ENCODE measurements at regions not wholly inside any gene's neighbourhood (a gene's known extent, or its start where the extent isn't known, plus 50 kb on each side); places are given as distances from the start of the nearest gene placed in this dataset.
"Not testable (repeated sequence)": the region's sequence is repeated elsewhere in the genome, so short reads cannot be mapped to it uniquely, and the experiment has no call there.

DNA sequence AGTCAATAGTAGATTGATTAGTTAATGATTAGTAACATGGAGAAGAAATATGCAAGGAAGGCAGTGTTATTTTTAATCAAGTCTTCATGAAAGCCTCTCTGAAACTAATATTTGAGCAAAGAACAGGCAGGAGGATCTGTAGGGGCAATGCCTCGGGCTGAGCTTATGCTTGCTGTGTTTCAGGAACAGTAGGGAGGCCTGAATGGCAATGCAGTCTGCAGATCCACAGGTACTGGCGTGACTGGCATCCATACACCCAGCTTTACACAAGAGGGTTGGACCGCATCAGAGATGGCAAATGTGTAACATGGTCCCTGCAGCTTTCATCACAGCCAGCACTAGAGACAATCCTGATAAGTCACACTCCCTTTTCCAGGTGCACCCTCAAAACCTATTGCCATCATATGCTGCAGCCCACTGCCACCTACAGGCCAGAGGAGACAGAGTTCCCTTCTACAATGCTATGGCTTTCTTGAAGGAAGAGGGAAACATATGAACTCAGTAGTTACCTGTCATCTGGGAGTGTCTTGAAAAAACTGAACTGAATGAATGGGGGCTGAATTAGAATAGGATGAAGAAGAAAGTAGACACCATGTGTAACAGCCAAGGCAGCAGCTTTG is 582.4 kb upstream of the RAB6C start:
- no peaks in the 10 kb centered on the region for H3K9me3 ChIP-seq
- TF ChIP-seq, protein P1, sequence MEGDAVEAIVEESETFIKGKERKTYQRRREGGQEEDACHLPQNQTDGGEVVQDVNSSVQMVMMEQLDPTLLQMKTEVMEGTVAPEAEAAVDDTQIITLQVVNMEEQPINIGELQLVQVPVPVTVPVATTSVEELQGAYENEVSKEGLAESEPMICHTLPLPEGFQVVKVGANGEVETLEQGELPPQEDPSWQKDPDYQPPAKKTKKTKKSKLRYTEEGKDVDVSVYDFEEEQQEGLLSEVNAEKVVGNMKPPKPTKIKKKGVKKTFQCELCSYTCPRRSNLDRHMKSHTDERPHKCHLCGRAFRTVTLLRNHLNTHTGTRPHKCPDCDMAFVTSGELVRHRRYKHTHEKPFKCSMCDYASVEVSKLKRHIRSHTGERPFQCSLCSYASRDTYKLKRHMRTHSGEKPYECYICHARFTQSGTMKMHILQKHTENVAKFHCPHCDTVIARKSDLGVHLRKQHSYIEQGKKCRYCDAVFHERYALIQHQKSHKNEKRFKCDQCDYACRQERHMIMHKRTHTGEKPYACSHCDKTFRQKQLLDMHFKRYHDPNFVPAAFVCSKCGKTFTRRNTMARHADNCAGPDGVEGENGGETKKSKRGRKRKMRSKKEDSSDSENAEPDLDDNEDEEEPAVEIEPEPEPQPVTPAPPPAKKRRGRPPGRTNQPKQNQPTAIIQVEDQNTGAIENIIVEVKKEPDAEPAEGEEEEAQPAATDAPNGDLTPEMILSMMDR (IDR thresholded peaks at IDR 0.05), result peak; percentile 51
- ATAC-seq (no peak), DNase-seq (no peak)
- no peak overlapping the region for H3K27ac ChIP-seq
- H3K36me3 ChIP-seq, result no peaks in the 10 kb centered on the region
- H3K4me1 ChIP-seq, result no peaks in the 10 kb centered on the region
- no peaks in the 10 kb centered on the region for H3K27me3 ChIP-seq
- intact Hi-C loops (cut with DNase I), result no loop called here
- no peak overlapping the region for H3K4me3 ChIP-seq

DNA sequence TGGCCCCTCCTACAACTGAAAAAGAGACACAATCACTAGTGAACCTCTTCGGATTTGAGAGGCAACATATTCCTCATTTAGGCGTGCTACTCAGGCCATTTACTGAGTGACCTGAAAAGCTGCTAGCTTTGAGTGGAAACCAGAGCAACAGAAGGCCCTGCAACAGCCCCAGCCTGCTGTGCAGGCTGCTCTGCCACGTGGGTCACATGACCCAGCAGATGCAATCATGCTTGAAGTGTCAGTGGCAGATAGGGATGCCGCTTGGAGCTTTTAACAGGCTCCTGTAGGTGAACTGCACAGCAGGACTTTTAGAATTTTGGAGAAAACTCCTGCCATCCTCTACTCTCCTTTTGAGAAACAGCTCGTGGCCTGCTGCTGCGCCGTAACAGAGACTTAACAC is 578.6 kb upstream of the RAB6C start:
- ATAC-seq (no peak), DNase-seq (no peak)
- no peak overlapping the region for H3K4me3 ChIP-seq
- intact Hi-C loops (cut with DNase I), result no loop called here
- H3K36me3 ChIP-seq, result no peaks in the 10 kb centered on the region
- H3K27me3 ChIP-seq, result no peaks in the 10 kb centered on the region
- TF ChIP-seq, protein P1 (IDR thresholded peaks at IDR 0.05), result no peak
- H3K4me1 ChIP-seq, result no peaks in the 10 kb centered on the region
- H3K9me3 ChIP-seq, result no peaks in the 10 kb centered on the region
- no peak overlapping the region for H3K27ac ChIP-seq

DNA sequence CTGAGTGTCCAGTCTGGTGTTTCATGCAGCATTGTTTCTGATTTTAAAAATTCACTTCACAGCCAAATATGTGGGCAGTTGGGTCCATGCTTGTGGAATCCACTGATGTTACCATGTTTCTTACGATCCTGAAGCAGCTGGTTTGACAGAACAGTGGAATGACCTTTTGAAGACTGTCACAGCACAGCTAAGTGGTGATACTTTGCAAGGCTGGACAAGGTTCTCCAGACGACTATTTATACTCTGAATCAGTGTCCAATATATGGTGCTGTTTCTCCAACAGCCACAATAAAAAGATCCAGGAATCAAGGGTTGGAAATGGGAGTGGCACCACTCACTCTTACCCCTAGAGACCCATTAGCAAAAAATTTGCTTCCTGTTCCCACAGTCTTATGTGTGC is 577.4 kb upstream of the RAB6C start:
- H3K27ac ChIP-seq, result no peak overlapping the region
- TF ChIP-seq, protein P1 (IDR thresholded peaks at IDR 0.05), result no peak
- no peaks in the 10 kb centered on the region for H3K9me3 ChIP-seq
- H3K27me3 ChIP-seq, result no peaks in the 10 kb centered on the region
- no peak overlapping the region for H3K4me3 ChIP-seq
- ATAC-seq (no peak), DNase-seq (no peak)
- H3K4me1 ChIP-seq, result no peaks in the 10 kb centered on the region
- H3K36me3 ChIP-seq, result no peaks in the 10 kb centered on the region
- intact Hi-C loops (cut with DNase I), result no loop called here

DNA sequence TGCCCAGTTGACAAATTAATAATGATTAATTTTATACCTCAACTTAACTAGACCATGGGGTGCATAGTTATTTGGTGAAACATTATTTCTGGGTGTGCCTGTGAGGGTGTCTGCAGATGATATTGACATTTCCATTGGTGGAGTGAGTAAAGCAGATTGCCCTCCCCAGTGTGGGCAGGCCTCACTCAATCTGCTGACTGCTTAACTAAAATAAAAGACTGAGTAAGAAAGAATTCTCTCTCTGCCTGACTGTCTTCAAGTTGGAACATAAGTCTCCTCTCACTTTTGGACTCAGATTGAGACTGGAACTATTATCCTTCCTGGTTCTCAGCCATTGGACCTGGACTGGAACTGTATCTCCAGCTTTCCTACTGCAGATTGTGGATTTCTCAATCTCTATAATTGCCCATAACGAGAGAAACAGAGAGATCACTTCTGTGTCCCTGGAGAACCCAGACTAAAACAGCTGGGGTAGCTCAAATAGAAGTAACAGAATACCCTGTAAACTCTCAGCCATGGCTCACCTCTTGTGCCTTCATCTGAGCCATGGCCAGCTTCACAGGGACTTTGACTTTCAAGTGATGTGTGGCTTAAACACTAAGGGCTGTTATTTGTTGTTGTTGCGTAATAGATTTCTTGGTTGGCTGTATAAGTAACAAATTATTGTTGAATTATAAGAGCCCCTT is 575.3 kb upstream of the RAB6C start:
- peak; percentile 50 for ATAC-seq
- intact Hi-C loops (cut with DNase I), result no loop called here
- Histone ChIP-seq H3K4me3 (no peak overlapping the region), H3K36me3 (no peaks in the 10 kb centered on the region), H3K4me1 (no peaks in the 10 kb centered on the region), H3K9me3 (no peaks in the 10 kb centered on the region), H3K27me3 (no peaks in the 10 kb centered on the region), H3K27ac (no peak overlapping the region)
- TF ChIP-seq, protein P1 (IDR thresholded peaks at IDR 0.05), result no peak
- no peak for DNase-seq

DNA sequence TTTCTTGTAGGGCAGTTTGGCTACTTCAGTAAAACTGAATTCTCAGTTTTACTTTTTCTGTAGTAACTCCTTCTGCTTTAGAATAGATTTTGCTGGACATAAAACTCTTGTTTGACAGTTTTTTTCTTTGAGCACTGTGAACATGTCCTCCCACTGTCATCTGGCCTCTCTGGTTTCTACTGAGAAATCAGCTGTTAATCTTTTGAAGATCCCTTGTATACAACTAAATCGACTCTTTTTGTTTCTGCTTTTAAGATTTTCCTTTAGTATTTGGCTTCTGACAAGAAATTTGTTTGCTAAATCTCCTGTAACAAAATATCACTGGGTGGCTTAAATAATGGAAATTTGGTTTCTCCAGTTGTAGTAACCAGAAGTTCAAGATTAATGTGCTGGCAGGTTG is 570.9 kb upstream of the RAB6C start:
- DNase-seq (no peak), ATAC-seq (no peak)
- TF ChIP-seq, protein P1 (IDR thresholded peaks at IDR 0.05), result no peak
- Histone ChIP-seq H3K9me3 (no peaks in the 10 kb centered on the region), H3K36me3 (no peaks in the 10 kb centered on the region), H3K27me3 (no peaks in the 10 kb centered on the region), H3K4me1 (no peaks in the 10 kb centered on the region), H3K27ac (no peak overlapping the region), H3K4me3 (no peak overlapping the region)
- intact Hi-C loops (cut with DNase I), result no loop called here

DNA sequence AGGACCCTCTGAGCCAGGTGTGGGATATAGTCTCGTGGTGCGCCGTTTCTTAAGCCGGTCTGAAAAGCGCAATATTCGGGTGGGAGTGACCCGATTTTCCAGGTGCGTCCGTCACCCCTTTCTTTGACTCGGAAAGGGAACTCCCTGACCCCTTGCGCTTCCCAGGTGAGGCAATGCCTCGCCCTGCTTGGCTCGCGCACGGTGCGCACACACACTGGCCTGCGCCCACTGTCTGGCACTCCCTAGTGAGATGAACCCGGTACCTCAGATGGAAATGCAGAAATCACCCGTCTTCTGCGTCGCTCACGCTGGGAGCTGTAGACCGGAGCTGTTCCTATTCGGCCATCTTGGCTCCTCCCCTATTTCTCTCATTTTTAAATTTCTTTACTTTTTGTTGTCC is 562.4 kb upstream of the RAB6C start:
- DNase-seq; intact Hi-C loops (cut with DNase I); H3K9me3 ChIP-seq; H3K4me1 ChIP-seq; H3K27ac ChIP-seq; ATAC-seq; H3K27me3 ChIP-seq; H3K36me3 ChIP-seq; H3K4me3 ChIP-seq: not testable (repeated sequence)
